Heart left ventricle (tissue), 13 donors: ENCODE measurements at regions not wholly inside any gene's neighbourhood (a gene's known extent, or its start where the extent isn't known, plus 50 kb on each side); places are given as distances from the start of the nearest gene placed in this dataset.
"Not testable (repeated sequence)": the region's sequence is repeated elsewhere in the genome, so short reads cannot be mapped to it uniquely, and the experiment has no call there.

Experiments
- POLR2A ChIP-seq, 2 donors: fragments of 450-650 bp; IDR thresholded peaks; one replicate each; pipeline ENCODE4 v1.6.1; 2017; ENCODE audit warnings: antibody characterized with exemption in 2 of 2, mild to moderate bottlenecking in 2 of 2, moderate library complexity in 2 of 2
- TF ChIP-seq, protein P1 (sequence below), 12 donors: fragments of 200-600 bp; sonication (generic) in 4 of 12; IDR thresholded peaks; one replicate each; pipeline versions ENCODE4 v1.5.0 to v1.8.0; 2018 to 2022; ENCODE audit warnings: antibody characterized with exemption in 12 of 12, mild to moderate bottlenecking in 5 of 12
- donor health status: ischemic (EF 13 %, LVEDD 7.1; RV severe dilation, severe dysfunction).
- donor health status: DM: no; HTN: yes; CAD: no.
- donor health status: DM: no; HTN: no; CAD: no.
- donor health status: ischemic (EF 25% LVEDD 6.9; RV normal size, moderate dysfunction).
- donor health status: ischemic (EF 25% LVEDD 5.7; RV mildly dilated, moderate dysfunction).
- donor health status: ischemic (EF 35%, LVEDD 5.7; RV mildly dilated, moderate dysfunction).
- donor health status: nonischemic (EF 11% LVEDD 7.7; RV severe dilation, severe dysfunction).
- donor health status: DM: yes; HTN: yes; CAD: no.
- donor health status: PGD.
- donor health status: ischemic (EF 29% LVEDD 5.4; RV normal size, mild dysfunction).
- donor health status: nonischemic (EF 23%, LVEDD 6.1; RV moderate dilation, normal function).

- TF ChIP-seq, protein P1, sequence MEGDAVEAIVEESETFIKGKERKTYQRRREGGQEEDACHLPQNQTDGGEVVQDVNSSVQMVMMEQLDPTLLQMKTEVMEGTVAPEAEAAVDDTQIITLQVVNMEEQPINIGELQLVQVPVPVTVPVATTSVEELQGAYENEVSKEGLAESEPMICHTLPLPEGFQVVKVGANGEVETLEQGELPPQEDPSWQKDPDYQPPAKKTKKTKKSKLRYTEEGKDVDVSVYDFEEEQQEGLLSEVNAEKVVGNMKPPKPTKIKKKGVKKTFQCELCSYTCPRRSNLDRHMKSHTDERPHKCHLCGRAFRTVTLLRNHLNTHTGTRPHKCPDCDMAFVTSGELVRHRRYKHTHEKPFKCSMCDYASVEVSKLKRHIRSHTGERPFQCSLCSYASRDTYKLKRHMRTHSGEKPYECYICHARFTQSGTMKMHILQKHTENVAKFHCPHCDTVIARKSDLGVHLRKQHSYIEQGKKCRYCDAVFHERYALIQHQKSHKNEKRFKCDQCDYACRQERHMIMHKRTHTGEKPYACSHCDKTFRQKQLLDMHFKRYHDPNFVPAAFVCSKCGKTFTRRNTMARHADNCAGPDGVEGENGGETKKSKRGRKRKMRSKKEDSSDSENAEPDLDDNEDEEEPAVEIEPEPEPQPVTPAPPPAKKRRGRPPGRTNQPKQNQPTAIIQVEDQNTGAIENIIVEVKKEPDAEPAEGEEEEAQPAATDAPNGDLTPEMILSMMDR (IDR thresholded peaks at IDR 0.05): not testable (repeated sequence)
- not testable (repeated sequence) for TF ChIP-seq POLR2A (IDR thresholded peaks at IDR 0.05)
These were observed 169.8 kb downstream of the RBMY1J start for GRCh38 chrY:22572975-22573374.
